GM18517 (cell line): ENCODE measurements at regions not wholly inside any gene's neighbourhood (a gene's known extent, or its start where the extent isn't known, plus 50 kb on each side); places are given as distances from the start of the nearest gene placed in this dataset.
"Not testable (repeated sequence)": the region's sequence is repeated elsewhere in the genome, so short reads cannot be mapped to it uniquely, and the experiment has no call there.

Source experiments
- ATAC-seq: cut with Tn5 transposase; IDR thresholded peaks from one replicate; pipeline ENCODE4 v1.9.1; 2021; ENCODE audit warnings: mild to moderate bottlenecking, moderate library complexity; ENCODE audit not compliant: unreplicated experiment

DNA sequence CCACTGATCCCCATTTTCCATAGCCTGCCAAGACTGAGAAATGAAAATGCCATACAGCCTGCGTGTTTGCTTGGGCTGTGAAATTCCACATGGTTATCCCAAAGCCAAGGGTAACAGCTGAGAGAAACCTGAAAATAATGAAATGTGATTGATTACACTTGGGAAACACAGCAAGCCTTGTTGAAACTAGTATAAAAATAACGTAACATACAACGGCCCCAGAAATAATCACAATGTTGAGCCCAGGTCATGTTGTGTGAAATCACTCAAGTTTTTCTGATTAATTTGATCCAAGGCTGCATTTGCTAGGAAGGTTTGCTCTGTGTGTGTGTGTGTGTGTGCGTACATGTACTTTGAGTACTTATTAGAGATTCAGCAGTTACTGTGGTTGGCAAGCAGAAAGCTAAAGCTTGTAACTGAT, 269.0 kb downstream of the OXSM start:
- ATAC-seq = no peak

GRCh38 chr3:26061947-26062346, 272.1 kb downstream of the OXSM start:
- ATAC-seq = no peak

GRCh38 chr3:26064297-26064696, 274.4 kb downstream of the OXSM start:
- ATAC-seq = no peak

DNA sequence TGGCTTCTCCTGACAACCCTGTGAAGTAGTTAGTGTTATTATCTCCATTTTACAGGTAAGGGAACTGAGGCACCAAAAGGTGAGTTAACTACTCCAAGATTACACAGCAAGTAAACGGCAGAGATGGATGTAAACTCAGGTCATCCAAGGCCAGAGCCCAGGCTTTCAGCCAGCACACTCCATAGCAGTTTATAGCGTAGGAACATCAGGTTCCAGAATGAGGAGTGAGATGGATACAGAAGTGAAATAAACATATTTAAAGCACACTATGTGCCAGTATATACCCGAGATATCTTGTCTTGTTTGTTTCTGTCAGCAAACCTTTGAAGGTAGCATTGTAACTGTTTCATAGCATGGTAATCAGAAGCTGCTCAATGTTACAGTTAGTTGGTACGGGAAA, 279.0 kb downstream of the OXSM start:
- no peak for ATAC-seq

DNA sequence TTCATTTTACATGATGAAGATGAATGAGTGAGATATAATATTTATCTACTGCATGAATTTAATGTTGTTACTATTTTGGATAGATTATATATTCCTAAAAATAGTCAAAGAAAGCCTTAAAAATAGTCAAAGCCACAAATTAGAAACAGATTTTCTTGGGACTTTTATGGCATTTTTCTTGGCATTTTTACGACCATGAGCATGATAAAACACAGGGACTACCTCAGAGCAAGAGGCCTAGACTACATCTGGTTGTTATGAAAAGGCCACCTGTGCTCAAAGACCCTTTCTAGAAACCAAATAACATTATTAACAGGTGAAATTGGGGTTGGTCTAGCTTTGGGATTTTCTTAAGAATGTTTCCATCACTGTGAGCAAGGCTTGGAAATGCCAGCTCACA, 281.0 kb downstream of the OXSM start:
- ATAC-seq = no peak

GRCh38 chr3:26074080-26074479, 284.2 kb downstream of the OXSM start:
- no peak for ATAC-seq

- ATAC-seq = no peak
Observed at GRCh38 chr3:26078539-26078938, 288.6 kb downstream of the OXSM start.

DNA sequence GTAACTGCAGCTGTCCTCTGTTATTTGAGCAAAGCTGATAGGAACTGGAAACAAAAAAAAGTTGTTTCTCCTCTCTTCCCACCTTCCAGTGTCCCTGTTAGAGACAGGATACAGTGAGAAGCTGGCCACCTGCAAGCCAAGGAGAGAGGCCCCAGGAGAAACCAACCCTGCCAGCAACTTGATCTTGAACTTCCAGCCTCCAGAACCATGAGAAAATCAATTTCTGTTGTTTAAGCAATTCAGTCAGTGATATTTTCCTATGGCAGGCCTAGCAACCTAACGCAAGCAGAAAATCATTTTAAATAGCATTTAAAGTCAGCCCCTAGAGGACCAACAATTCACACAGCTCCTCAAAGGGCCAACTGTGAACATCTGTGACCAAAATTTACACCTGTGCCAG, 291.3 kb downstream of the OXSM start:
- no peak for ATAC-seq

- no peak for ATAC-seq
Observed at GRCh38 chr3:26081806-26082205, 291.9 kb downstream of the OXSM start.

- ATAC-seq = no peak
Observed at GRCh38 chr3:26082911-26083310, 293.0 kb downstream of the OXSM start.

DNA sequence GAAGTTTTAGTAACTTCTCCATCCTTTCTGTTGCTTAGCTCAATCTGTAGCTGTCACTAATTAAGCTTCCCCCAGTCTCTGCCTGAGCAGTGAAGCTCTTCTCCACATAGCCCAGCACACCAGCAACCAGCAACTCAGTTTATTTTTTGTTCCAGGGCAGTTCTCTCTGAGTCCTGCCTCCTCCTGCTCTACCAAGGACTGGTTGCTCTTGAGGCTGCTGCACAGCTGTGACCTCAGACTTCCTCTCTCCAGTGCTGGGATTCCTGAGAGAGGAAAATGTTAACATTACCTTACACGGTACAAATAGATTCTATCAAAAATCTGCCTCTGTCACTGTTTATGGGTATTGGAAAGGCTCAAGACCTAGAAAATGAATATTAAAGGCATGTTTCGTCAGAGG, 294.7 kb downstream of the OXSM start:
- no peak for ATAC-seq

- no peak for ATAC-seq
Observed at GRCh38 chr3:26087751-26088150, 297.9 kb downstream of the OXSM start.

DNA sequence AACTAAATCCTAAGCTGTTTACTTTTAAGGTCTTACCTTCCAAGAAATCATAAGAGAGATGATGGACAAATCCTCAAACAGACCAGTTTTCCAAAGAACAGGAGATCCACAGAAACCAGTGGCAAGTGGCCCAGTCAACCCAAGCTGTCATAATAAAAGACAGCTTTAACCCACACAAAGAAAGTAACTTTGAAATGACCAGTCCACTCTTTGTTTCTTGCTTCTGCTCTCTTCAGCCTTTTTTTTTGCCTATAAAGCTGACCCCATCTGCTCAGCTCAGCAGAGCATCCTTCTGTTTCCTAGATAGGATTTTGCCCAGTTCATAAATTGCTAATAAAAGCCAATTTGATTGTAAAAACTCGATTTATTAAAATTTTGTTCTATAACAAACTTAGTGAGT, 299.4 kb downstream of the OXSM start:
- ATAC-seq = no peak

GRCh38 chr3:26090589-26090988, 300.7 kb downstream of the OXSM start:
- no peak for ATAC-seq

DNA sequence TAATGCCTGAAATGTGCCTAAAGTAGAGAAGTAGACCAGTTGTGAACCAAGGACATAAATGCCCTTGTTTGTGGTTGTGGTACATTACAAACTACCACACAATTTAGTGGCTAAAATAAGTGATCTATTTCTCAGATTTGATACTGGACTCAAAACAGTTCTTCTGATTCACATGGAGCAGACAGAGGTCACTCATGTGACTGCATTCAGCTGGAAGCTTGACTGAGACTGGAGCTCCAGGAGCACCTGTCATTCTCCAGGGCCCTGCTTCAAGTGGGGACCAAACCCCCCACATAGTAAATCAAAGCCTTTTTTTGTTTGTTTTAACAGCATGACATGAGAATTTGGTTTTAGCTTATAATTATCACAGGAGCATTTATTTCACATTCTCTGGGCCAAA, 301.2 kb downstream of the OXSM start:
- ATAC-seq = no peak

DNA sequence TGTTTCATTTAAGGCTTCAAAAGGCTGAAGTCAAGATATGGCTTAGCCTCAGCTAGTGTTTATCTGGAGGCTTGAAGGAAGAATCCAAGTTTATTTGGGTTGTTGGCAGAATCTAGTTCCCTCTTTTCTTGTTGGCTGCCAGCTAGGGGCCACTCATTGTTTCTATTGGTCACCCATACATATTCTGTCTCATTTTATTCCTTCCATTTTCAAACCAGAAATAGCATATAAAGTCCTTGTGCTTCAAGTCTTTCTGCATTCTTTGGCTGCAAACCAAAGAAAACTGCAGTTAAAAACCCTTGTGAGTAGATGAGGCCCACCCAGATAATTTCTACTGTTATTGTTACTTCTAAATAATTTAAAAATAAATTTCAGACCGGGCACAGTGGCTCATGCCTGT, 301.7 kb downstream of the OXSM start:
- ATAC-seq = no peak

GRCh38 chr3:26097111-26097510, 307.2 kb downstream of the OXSM start:
- not testable (repeated sequence) for ATAC-seq

DNA sequence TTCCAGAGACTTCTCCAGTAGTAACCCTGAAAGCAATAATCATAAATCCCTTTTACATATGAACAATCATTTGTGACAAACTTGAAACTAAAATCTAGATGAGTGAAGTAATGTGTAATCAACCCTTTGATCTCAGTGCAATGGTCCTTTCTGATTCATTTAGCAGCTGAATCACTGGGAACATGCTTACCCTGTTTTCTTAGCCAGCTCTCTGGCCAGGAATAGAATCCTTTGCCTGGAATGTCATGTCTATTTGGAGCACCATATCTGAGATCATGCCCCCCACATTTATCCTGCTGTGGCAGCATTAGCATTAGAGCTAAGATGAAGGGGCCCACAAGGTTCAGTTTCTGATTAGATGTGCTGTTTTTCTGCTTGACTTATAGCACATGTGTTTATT, 309.8 kb downstream of the OXSM start:
- no peak for ATAC-seq

- no peak for ATAC-seq
Observed at GRCh38 chr3:26100176-26100575, 310.3 kb downstream of the OXSM start.

GRCh38 chr3:26102376-26102775, 312.5 kb downstream of the OXSM start:
- ATAC-seq = no peak

DNA sequence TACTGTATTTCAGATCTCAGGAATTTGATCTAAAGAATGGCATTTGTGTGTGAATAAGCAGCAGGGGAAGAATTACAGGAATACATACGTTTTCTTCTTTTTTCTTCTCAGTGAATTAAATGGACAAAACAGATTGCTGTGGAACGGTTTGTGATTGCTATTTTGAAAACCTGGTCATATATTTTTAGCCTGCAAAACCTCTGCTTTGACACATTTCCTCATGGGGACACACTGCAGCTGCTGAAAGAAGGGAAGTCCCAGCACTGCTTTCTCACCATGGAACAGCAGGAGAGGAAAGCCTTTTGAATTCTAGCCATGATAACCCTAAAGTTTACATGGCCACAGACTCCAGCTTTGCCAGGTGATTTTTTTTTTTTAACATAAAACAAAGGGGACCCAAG, 315.0 kb downstream of the OXSM start:
- no peak for ATAC-seq

- ATAC-seq = no peak
Observed at GRCh38 chr3:26105261-26105660, 315.4 kb downstream of the OXSM start.

GRCh38 chr3:26106228-26106627, 316.3 kb downstream of the OXSM start:
- no peak for ATAC-seq
